CD4-positive, alpha-beta T cell treated with Interleukin-6 for 4 hours (primary cell): ENCODE measurements at regions not wholly inside any gene's neighbourhood (a gene's known extent, or its start where the extent isn't known, plus 50 kb on each side); places are given as distances from the start of the nearest gene placed in this dataset.

Experiments
- DNase-seq: peaks from one replicate; pipeline ENCODE4 v3.0.0-alpha.2; 2020; ENCODE audit warnings: mixed read lengths

DNA sequence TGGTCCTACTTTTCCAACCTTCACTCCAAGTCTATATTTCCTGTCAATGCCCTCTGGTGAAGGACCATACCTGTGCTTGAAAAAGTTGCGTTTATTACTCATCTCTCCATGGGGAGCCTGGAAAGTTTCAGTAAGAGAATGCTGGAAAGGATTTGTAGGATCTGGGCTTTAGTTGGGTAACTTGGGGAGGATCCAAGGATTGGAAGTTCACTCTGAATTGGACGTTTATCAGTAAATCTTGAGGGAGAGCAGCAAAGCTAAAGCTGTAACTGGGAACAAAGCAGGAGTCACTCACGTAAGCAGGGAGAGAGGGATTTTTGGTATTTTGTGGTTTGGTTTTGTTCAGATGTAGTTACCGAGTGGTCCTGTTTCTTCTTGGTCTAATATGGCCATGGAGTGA, 51.4 kb upstream of the NPVF start:
- DNase-seq, result no peak

DNA sequence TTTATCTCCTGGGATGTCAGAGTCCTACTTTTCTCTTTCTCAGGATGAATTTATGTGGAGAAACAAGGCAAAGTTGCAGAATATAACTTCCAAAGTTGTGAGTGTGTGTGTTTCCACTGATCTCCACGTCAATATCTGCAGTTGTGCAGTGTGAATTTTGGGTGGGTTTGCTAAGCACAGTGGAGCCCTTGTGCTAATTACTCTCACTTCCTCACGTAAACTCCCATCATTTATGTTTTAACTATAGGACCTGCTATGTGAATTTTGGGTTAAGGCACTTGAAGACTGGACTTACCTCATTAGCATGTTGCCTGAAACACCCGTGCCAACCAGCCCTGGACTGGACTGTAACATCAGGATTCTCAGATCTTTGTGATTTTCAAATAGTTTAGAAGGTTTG, 51.9 kb upstream of the NPVF start:
- no peak for DNase-seq

DNA sequence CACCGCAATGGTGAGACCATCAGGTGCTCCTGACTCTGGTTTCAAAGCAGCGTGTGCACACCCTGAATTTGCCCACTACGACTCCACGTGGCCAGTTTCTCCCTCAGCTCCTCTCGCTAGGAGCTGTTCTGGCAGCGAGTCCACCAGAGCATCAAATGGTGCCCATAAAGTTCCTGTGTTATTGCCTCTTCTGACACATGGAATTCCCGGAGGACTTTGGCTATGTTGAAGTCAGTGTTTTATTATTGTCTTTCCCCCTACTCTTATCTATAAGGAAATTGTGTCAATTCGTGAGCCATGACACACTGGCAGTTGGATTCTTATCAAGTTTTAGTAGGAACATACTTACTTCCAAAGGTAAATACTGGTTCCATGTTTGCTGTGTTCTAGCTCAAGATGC, 53.9 kb upstream of the NPVF start:
- no peak for DNase-seq

DNA sequence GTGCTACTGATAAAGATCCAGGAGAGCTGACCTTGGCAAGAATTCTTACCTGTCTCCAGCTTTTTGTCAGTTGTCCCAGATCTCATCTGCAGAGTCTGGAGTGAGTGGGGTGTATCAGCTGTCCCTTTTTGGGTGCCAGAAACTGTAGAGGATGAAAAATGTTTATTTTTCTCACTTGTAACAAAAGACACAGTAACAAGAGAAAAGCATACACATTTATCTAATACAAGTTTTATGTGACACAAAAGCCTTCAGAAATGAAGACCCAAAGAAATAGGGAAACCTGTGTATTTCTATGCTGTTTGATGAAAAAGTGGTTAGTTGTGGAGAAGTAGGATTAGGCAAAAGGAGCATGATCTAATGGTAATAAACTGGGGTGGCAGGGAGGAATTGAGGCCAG, 58.5 kb upstream of the NPVF start:
- no peak for DNase-seq

DNA sequence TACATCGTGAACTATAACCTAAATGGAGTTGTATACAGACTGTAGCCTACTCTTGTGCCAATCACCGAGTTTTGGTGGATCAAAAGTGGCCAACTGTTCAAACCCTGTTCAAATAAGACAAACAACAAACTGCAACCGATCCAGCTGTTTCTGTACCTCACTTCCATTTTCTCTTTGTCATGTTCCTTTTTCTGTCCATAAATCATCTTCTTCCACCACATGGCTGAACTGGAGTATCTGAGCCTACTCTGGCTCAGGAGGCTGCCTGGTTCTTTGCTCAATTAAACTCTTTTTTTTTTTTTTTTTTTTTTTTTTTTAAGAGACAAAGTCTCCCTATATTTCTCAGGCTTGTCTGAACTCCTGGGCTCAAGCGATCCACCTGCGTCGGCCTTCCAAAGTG, 59.0 kb upstream of the NPVF start:
- DNase-seq, result no peak

DNA sequence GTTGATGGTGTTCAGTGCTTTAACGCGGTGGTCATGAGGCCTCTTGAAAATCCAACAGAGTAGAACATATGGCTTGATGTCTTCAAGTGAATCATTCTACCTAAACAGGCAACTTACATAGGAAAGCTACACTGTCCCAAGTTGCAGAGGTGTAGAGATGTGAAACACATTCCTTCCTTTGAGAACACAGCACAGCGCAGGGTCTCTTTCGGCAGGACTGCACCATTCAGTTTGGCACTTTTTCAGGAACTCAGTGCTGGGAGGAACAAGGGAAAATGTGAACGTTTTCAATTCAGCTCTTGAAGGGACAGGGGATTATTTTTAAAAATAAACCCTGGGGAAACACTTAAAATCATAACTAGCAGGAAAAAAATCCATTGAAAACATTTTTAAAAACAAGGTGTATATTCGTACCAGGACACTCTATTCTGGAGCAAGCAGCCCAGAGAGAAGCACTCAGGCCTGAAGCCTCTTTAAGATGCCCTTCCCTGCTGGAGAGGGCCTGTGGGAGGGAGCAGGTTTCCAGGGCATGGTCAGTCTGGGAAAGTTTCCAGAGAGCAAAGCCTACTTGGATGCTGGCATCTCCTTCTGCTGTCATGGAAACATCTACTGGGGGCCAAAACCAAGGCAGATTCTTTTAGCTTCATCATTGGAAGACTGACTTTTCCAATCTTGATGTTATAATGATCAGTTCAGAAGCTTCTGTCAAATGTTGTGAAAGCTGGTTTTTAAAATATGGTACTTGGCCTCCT, 60.4 kb upstream of the NPVF start:
- DNase-seq, result no peak

DNA sequence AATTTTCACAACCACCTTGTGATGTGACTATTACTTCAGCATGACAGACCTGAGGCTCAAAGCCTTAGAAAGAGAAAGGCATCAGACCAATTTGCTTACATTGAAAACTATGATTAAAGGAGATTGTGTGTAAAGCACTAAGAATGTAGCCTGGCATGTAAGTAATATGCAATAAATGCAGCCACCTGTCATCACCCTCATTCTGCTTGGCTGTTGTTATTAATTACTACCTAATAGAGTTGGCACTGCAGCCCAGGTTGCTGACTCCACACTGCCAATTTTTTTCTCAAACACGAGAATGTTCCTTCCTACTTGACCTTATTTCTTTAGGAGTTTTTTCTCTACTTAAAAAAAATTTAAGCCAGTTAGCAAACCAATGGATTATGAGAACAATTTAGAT, 61.2 kb upstream of the NPVF start:
- DNase-seq, result no peak

DNA sequence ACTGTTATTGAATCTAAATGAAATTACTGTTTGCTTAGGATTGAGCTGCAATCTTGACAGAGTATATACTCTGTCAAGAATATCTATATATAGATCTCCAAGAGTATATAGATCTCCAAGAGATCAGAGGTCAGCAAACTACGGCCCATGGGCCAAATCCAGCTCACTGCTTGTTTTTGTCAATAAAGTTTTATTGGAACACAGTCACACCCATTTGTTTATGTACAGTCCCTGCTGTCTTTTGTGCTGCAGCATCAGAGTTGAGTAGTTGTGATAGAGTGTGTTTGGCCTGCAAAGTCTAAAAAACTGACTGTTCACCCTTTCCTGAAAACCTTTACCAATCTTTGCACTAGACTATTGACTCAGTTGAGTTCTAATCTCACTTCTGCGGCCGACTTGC, 66.3 kb upstream of the NPVF start:
- DNase-seq, result no peak

DNA sequence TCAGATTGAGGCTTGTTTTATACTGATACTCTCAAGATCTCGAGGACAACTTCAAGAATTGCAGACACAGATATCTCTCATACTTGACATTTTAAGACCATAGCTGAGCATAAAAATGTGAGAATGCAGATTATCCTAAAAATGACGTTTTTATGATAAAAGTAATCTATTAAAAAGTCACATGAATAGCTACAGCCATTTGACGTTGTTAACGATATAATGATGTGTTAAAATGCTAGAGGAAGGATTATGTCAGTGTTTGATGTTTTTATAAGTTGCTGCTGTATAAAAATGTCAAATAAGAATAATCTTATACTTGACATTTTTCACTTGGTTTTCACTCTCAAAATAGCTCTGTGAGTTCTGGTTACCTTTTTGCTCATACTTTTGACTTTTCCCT, 67.1 kb upstream of the NPVF start:
- DNase-seq, result no peak

DNA sequence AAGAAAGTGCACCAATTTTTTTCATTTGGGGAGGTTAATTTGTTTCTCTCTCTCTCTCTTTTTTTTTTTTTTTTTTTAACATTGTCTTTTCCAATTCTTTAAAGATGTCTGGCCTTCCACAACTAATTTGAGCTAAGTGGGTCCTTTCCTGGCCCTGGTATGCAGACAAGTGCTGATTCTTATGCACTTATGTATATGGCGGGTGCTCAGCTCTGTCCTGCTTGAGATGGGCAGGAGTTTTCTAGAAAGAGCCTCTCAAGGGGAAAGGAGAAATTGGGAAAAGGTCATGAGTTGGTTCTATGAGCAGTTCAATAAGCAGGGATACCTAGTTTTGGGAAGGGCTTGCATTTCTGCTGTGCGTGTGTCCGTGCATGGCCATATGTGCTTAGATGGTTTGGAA, 67.8 kb upstream of the NPVF start:
- no peak for DNase-seq

DNA sequence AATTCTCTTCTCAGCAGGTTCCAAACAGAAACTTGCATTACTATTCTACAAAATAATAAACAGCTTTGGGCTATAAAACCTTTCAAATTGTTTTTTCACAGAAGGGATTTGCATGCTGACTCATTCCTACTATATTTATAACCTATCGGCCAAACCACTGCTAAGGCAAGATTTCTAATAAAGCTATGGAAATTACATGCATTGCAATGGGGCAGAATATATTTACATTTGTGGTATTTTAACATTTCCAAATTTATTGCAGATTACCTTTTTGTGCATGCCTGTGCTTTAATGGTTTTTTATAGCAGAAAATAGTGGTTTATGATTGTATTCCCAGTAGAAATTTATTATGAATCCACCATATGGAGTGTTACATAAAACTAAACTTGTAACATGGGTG, 69.0 kb upstream of the NPVF start:
- no peak for DNase-seq

DNA sequence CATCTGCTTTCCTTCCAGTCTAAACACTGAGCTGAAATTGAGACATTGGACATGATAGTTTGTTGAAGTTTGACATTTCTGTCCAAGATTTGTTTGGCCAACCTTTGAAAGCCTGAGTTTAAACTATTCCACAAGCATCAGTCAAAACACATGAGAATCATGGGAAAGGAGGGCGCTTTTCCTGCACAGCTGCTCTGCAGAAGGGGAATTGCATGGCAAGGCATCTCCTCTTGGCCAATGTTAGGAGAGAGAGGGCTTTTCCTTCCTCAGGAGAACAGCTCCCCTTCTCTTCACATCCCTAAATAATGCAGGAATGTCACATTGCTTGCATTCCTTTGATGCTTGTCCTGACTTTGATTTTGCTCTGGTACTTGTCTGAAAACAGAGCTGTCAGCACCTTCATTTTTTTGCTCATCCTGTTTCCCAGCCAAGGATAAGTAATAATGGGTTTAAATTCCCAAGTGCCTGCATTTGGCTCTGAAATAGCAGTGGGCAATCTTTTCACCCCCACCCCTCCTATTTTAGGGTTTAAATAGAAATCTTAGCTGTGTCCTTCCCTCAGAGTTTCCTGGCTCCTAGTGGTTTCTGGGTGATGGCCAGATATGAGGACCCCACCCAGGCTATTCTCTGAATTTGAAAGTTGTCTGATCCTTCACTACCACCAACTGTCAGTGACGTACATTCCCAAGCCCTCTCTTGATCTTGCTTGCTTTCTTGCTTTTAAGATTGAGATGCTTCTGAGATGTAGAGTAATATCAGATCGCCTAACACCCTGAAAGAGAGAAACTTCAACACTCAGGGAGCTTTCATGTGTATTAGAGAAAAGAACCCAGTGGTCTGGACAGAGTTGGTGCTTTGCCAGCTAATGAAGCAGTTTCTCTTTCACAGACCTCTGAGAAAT, 75.2 kb upstream of the NPVF start:
- no peak for DNase-seq

DNA sequence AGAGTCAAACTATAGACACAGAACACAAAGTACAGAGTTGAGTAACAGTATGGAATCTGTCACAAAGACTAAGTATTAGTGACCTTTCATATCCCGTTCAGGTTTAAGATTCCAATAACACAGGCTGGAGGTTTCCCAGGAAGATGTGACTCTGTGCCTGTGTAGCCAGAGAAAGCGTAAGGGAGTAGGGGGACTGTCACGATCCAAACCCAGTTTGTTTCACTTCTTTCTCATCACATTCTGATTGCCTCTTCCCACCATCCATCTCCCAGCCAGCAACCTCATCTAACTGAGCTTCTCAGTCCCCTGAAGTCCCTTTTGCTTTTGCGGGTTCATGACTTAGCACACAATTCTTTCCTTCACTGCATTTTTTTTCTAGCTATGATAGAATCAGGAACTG, 76.4 kb upstream of the NPVF start:
- DNase-seq, result no peak

DNA sequence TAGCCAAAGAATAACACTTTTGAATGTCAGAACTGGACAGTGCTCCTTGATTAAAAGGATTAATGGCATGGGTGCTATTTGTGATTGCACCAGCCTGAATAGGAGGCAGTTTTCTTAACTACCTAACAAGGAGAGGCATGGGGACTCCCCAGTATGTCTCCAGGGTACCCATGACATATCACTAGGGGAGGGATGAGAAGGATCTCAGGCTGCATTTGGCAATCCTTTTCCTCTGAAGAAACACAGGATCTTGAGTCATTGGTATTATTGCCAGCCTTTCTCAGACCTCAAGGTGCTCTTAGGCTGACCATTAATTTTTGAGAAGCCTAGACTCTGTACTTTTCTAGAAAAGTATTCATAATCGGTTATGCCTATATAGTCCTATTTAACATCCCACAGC, 77.5 kb upstream of the NPVF start:
- no peak for DNase-seq

DNA sequence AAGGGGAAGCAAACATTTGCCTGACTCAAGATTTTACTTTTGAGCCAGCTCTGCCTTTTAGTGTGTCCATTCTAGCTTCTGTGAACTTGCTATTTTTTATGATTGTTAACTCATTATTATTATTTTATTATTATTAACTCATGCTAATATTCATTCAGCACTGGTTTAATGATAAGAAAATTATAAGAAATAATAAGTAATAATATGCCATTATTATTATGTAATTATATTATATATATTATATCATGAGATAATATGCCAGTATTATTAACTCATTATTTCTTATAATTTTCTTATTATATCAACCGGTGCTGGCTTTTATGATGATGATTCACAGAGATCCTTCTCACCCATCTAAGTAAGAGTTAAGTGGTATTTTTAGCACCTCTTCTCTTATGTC, 79.3 kb upstream of the NPVF start:
- DNase-seq, result no peak

DNA sequence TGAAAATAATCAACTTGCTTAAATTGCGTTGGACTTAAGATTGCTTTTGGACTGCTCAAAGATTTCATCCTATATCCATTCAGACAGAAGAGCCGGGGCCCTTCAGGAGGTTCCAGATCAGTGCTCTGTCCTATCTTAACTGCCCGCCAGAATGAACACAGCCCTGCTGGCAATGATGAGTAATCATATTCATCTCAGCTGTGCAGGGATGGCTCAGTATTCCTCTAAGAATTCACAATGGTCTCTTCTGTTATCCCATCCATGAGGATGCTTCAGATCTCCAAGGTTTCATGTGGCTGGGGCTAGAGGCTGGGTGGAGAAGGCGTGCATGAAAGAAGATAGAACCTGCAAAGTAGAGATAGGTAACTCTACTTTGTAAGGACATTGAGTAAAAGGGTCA, 80.0 kb upstream of the NPVF start:
- no peak for DNase-seq

DNA sequence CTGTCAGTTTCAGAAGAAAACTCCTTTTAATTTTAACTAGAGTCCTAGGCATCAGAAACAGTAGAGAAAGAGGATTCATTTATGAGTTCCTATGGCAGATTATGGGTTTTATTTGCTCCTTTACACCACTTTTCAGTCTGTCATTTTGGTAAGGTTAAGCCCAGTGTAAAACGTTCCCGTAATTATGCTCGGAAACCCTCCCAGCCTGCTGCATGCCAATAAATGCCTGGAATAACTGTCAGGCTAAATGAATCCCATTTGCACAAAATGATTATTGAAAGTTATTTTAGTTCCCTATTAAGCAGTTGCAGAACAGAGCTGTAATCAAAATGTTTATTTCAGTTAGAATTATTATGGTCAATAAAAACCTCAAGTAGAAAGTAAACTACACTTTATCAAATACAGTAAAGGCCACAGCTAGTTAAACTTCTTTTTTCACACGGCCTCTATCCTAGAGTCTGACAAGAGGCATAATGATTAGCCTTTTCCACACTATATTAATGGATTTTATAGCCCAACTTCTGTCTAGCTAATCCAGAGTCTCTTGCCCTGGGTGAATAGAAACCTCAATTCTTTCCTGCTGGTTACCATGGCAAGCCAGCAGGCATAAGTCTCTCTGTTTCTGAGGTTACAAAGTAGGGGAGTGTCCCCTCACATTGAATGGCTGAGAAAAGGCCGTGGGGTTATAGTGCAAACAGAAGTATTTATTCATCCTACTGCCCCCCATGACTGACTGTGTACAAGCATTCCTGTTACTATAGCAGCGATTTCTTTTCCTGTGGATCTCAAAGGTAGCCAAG, 80.8 kb upstream of the NPVF start:
- DNase-seq, result no peak

DNA sequence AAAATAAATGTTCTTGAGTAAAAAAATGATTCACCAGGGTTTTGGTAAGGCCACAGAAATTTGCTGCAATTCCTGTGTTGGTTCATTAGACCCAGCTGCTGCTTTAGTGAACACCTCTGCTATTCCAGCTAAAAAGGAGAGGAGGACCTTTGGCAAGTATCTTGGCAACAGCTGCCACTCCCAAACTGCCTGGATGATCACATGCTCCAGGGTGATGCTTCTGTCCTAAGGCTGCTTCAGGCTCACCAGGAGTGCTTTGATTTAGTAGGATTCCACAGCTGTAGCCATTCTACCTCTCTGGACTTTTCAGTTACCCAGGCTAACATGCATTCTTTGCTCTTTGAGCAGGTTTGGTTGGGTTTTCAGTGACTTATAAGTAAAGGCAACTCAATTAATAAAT, 82.6 kb upstream of the NPVF start:
- no peak for DNase-seq

DNA sequence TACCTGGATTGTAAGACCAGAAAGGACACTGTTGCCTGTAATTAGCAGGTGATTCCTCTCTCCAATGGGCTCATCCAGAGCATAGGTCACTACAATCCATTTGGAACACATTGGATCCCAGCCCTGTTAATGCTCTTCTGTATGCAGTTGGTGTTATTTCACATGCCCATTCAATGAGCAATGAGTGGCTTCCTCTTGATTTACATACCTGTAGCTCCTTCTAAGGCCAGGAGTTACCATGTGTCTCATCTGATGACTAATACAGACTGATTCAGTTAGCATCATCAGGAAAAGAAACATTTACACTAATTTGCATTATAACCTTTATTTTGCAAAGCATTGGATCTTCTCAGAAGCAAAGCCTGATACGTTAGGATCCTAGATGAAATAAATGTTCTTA, 83.1 kb upstream of the NPVF start:
- DNase-seq, result no peak

DNA sequence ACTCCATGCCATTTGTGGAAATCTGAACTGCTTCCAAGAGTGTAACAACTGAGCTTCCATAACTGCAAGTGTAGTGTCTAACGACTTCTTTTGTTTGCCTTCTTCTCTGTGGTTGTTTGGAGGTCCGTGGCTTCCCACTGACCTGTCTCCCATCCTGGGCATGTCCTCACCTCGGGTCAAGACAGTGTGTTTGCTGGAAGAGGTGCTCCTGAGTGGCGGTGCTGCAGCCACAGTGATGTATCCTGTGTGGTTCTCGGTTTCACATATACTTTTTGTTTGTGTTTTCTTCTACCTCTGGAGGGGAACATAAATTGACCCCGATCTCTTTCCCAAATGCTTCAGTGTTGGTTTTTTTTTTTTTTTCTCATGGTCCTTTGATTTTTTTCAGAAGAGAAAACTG, 84.7 kb upstream of the NPVF start:
- DNase-seq, result no peak

DNA sequence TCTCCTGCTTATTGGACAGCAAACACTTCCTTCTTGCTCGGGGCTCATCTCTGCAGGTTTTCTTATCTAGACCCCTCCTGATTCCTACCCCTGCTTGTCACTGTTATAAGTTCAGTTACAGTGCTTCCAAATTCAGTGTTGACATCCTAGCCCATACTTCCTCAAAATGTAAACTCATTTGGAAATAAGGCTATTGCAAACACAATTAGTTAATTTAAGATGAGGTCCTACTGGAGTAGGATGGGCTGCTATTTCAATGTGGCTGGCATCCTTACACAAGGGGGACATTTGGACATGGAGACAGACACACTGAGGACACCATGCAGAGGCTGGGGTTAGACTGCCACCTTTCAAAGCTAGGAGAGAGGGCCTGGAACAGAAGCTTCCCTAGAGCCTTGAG, 85.2 kb upstream of the NPVF start:
- DNase-seq, result no peak

DNA sequence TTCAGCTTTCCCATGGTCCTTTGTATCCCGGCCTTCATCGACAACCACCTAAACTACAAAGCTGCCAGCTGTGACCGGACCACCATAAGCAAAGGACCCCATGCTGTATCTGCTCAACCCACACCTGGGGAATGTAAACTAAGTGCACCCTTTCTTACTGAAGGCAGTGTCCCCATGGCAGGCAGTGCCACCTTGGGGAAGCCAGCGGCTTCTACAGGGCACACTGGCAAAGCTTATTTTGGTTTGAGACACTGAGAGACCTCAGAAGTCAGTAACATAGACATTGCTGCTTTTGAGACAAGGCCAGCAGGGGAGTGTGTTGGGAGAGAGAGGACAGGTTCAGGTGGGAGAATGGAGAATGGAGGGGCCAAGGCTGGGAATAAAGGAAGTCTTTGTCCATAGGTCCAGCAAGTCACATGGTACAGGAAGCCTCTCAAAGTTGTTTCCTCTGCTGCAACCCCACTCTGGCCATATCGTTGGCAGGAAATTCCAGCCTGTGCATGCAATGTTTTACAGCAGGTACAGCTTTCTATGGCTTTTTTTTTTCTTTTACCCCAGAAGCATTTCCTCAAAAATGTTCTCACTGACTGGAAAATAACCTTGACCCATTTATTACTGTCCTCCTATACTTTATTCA, 85.9 kb upstream of the NPVF start:
- no peak for DNase-seq

DNA sequence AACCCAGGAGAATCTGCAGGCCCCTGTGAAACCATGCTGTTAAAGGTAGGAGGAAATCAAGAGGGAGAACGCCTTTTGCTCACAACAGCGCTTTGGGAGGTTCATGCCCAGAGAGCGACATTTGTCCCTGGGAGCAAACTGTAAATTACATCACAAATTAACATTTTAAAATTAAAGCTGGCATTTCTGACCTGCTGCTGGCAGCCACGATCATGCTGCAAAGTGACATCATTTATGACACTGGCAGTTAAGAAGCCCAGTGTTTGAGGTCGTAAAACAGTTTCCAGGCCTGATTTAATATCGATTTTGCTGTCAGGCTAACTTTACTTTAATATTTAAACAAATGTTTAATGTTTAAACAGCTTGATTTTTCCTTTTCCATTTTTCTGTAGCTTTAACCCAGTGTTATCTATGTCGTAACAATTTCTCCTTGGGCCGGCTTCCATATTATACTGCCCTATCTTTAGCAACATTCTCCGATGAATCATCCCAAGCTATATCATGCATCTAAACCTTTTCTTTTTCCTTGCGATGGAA, 86.5 kb upstream of the NPVF start:
- no peak for DNase-seq
